Right atrium auricular region (tissue), 2 donors: ENCODE measurements at regions not wholly inside any gene's neighbourhood (a gene's known extent, or its start where the extent isn't known, plus 50 kb on each side); places are given as distances from the start of the nearest gene placed in this dataset.

Source experiments
- DNase-seq: peaks from one replicate; pipeline ENCODE4 v3.0.0-alpha.2; 2019; ENCODE audit warnings: low spot score
- H3K27ac ChIP-seq, 2 donors: fragments of 200-600 bp; sonication (generic); 1 replicate in 1 of 2; 2 replicates in 1 of 2; pipeline ENCODE4 v1.5.1; 2016 to 2019
- H3K27me3 ChIP-seq, 2 donors: fragments of 200-600 bp; sonication (generic); one replicate each; pipeline versions ENCODE4 v1.5.1 to v1.6.0; 2017 to 2019
- H3K36me3 ChIP-seq: fragments of 200-600 bp; sonication (generic); one replicate; pipeline ENCODE4 v1.5.1; 2016
- H3K4me1 ChIP-seq, 2 donors: fragments of 200-600 bp; sonication (generic); one replicate each; pipeline versions ENCODE4 v1.5.1 to v1.6.0; 2017 to 2019
- H3K4me3 ChIP-seq, 2 donors: fragments of 200-600 bp; sonication (generic); 1 replicate in 1 of 2; 2 replicates in 1 of 2; pipeline ENCODE4 v1.5.1; 2017 to 2019; ENCODE audit warnings: mild to moderate bottlenecking in 1 of 2, moderate library complexity in 1 of 2
- H3K9me3 ChIP-seq, 2 donors: fragments of 200-600 bp; sonication (generic); one replicate each; pipeline ENCODE4 v1.5.1; 2019
- TF ChIP-seq, protein P1 (sequence below), 2 donors: fragments of 200-600 bp; sonication (generic); IDR thresholded peaks; one replicate each; pipeline ENCODE4 v1.5.1; 2019; ENCODE audit warnings: antibody characterized with exemption in 2 of 2

DNA sequence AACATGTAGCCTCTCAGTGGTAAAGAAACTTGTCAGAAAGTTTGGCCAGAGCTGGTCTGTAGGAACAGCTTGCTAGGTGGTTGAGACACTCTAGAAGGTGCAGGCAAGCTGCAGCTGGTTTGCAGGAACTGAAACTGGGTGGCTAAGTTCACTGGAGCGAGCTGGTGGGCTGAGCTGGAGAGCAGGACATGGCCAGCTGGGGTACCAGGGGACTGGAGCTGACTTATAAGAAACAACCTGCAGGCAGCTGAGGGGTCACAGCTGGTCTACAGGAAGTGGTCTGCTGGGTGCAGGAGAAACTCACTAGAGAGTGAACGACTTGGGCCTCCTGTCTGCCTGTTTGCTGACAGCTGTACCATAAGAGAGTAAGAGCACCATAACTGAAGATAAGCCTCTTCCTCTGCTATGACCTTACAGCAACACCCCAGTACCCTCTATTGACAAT is 157.1 kb upstream of the LNX1 start:
- no peak for DNase-seq
- no peaks in the 10 kb centered on the region for H3K4me1 ChIP-seq
- no peaks in the 10 kb centered on the region for H3K9me3 ChIP-seq

DNA sequence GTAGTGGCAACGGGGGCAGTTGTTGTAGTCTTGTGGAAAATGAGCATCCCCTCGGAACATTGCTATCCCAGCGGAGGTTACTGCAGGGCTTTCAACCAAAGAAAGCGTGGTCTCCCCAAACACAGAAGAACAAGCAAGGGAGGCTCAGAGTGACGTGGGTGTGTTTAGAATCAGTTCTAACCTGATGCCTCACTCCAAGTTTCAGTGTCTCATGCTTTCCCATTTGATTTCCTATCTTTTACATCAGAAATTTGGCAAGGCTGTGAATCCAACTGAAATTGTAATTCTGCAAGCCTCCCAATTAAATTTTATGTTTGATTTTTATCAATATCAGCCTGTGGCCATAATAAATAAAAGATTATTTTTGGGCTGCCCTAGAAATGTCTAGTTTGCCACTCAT is 156.1 kb upstream of the LNX1 start:
- Histone ChIP-seq H3K4me1 (no peaks in the 10 kb centered on the region), H3K27me3 (no peaks in the 10 kb centered on the region), H3K9me3 (no peaks in the 10 kb centered on the region), H3K36me3 (no peaks in the 10 kb centered on the region), H3K4me3 (no peak overlapping the region), H3K27ac (no peak overlapping the region)
- TF ChIP-seq, protein P1, sequence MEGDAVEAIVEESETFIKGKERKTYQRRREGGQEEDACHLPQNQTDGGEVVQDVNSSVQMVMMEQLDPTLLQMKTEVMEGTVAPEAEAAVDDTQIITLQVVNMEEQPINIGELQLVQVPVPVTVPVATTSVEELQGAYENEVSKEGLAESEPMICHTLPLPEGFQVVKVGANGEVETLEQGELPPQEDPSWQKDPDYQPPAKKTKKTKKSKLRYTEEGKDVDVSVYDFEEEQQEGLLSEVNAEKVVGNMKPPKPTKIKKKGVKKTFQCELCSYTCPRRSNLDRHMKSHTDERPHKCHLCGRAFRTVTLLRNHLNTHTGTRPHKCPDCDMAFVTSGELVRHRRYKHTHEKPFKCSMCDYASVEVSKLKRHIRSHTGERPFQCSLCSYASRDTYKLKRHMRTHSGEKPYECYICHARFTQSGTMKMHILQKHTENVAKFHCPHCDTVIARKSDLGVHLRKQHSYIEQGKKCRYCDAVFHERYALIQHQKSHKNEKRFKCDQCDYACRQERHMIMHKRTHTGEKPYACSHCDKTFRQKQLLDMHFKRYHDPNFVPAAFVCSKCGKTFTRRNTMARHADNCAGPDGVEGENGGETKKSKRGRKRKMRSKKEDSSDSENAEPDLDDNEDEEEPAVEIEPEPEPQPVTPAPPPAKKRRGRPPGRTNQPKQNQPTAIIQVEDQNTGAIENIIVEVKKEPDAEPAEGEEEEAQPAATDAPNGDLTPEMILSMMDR (IDR thresholded peaks at IDR 0.05) = no peak
- no peak for DNase-seq

More for the DNA sequence above, 157.1 kb upstream of the LNX1 start:
- TF ChIP-seq, protein P1 (IDR thresholded peaks at IDR 0.05) = no peak
- no peaks in the 10 kb centered on the region for H3K27me3 ChIP-seq
- no peak overlapping the region for H3K27ac ChIP-seq
- H3K36me3 ChIP-seq = no peaks in the 10 kb centered on the region
- no peak overlapping the region for H3K4me3 ChIP-seq

- no peak for DNase-seq
Observed at GRCh38 chr4:53744446-53745160, 153.3 kb upstream of the LNX1 start.

GRCh38 chr4:53734584-53735353 is 143.5 kb upstream of the LNX1 start:
- Histone ChIP-seq H3K4me1 (no peaks in the 10 kb centered on the region), H3K36me3 (no peaks in the 10 kb centered on the region), H3K4me3 (no peak overlapping the region), H3K27me3 (no peaks in the 10 kb centered on the region), H3K9me3 (no peaks in the 10 kb centered on the region), H3K27ac (peak overlapping the region in 1 of 2 donors; percentile 50)
- TF ChIP-seq, protein P1 (IDR thresholded peaks at IDR 0.05) = no peak
- DNase-seq = no peak

More at GRCh38 chr4:53744446-53745160, 153.3 kb upstream of the LNX1 start:
- Histone ChIP-seq H3K36me3 (no peaks in the 10 kb centered on the region), H3K27ac (no peak overlapping the region), H3K4me1 (no peaks in the 10 kb centered on the region), H3K27me3 (no peaks in the 10 kb centered on the region), H3K9me3 (no peaks in the 10 kb centered on the region), H3K4me3 (no peak overlapping the region)
- TF ChIP-seq, protein P1 (IDR thresholded peaks at IDR 0.05) = no peak

- no peaks in the 10 kb centered on the region for H3K4me1 ChIP-seq
Observed at GRCh38 chr4:53734182-53734581, 142.9 kb upstream of the LNX1 start.

More at GRCh38 chr4:53734182-53734581, 142.9 kb upstream of the LNX1 start:
- Histone ChIP-seq H3K27me3 (no peaks in the 10 kb centered on the region), H3K4me3 (no peak overlapping the region), H3K9me3 (no peaks in the 10 kb centered on the region), H3K36me3 (no peaks in the 10 kb centered on the region), H3K27ac (peak overlapping the region in 1 of 2 donors; percentile 50)
- DNase-seq = no peak
- TF ChIP-seq, protein P1 (IDR thresholded peaks at IDR 0.05) = no peak
